HTR-8/SVneo (cell line): ENCODE measurements at regions not wholly inside any gene's neighbourhood (a gene's known extent, or its start where the extent isn't known, plus 50 kb on each side); places are given as distances from the start of the nearest gene placed in this dataset.

Source experiments
- DNase-seq: peaks from one replicate; pipeline ENCODE4 v3.0.0; 2011; ENCODE audit warnings: low spot score, mixed read lengths; ENCODE audit not compliant: insufficient read length
- FAIRE-seq: peaks from 2 replicates; lab custom pipeline; 2011; peaks lifted over from hg19 to GRCh38; lab: Jason Lieb, UNC

- no peak for FAIRE-seq
- no peak for DNase-seq
These were observed 88.5 kb upstream of the NANOGP8 start for GRCh38 chr15:35173444-35174118.

GRCh38 chr15:35170207-35170606, 85.1 kb upstream of the NANOGP8 start:
- DNase-seq = no peak

GRCh38 chr15:35168464-35168863, 83.4 kb upstream of the NANOGP8 start:
- FAIRE-seq = no peak

More at GRCh38 chr15:35170207-35170606, 85.1 kb upstream of the NANOGP8 start:
- FAIRE-seq = no peak

GRCh38 chr15:35167675-35168074, 82.6 kb upstream of the NANOGP8 start:
- DNase-seq (no peak), FAIRE-seq (no peak)

More at GRCh38 chr15:35168464-35168863, 83.4 kb upstream of the NANOGP8 start:
- no peak for DNase-seq

GRCh38 chr15:35166730-35167359, 81.8 kb upstream of the NANOGP8 start:
- DNase-seq (no peak), FAIRE-seq (no peak)

GRCh38 chr15:35161694-35162093, 76.6 kb upstream of the NANOGP8 start:
- FAIRE-seq (no peak), DNase-seq (no peak)

GRCh38 chr15:35159170-35159569, 74.1 kb upstream of the NANOGP8 start:
- DNase-seq = no peak
- no peak for FAIRE-seq

GRCh38 chr15:35151782-35152181, 66.7 kb upstream of the NANOGP8 start:
- DNase-seq = no peak
- no peak for FAIRE-seq

- FAIRE-seq (no peak), DNase-seq (no peak)
These were observed 66.3 kb upstream of the NANOGP8 start for GRCh38 chr15:35151381-35151780.

- DNase-seq (no peak), FAIRE-seq (no peak)
These were observed 65.3 kb upstream of the NANOGP8 start for GRCh38 chr15:35150361-35150760.

GRCh38 chr15:35145336-35145735, 60.2 kb upstream of the NANOGP8 start:
- no peak for DNase-seq
- no peak for FAIRE-seq

- DNase-seq = no peak
- no peak for FAIRE-seq
These were observed 57.5 kb upstream of the NANOGP8 start for GRCh38 chr15:35142578-35142977.

- FAIRE-seq = no peak
- DNase-seq = peak; percentile 21
These were observed 56.8 kb upstream of the NANOGP8 start for GRCh38 chr15:35141743-35142471.

GRCh38 chr15:35139822-35140221, 54.7 kb upstream of the NANOGP8 start:
- FAIRE-seq (no peak), DNase-seq (no peak)

- no peak for FAIRE-seq
- DNase-seq = no peak
These were observed 52.1 kb upstream of the NANOGP8 start for GRCh38 chr15:35137190-35137574.

GRCh38 chr15:35136321-35137189, 51.5 kb upstream of the NANOGP8 start:
- DNase-seq (no peak), FAIRE-seq (no peak)
